HG03103 (cell line): ENCODE measurements at regions not wholly inside any gene's neighbourhood (a gene's known extent, or its start where the extent isn't known, plus 50 kb on each side); places are given as distances from the start of the nearest gene placed in this dataset.

Experiments
- ATAC-seq: cut with Tn5 transposase; IDR thresholded peaks from one replicate; pipeline ENCODE4 v1.9.1; 2021; ENCODE audit warnings: low read depth; ENCODE audit not compliant: unreplicated experiment

- no peak for ATAC-seq
Measured at GRCh38 chr2:41856946-41857345, 190.9 kb upstream of the PKDCC start.

DNA sequence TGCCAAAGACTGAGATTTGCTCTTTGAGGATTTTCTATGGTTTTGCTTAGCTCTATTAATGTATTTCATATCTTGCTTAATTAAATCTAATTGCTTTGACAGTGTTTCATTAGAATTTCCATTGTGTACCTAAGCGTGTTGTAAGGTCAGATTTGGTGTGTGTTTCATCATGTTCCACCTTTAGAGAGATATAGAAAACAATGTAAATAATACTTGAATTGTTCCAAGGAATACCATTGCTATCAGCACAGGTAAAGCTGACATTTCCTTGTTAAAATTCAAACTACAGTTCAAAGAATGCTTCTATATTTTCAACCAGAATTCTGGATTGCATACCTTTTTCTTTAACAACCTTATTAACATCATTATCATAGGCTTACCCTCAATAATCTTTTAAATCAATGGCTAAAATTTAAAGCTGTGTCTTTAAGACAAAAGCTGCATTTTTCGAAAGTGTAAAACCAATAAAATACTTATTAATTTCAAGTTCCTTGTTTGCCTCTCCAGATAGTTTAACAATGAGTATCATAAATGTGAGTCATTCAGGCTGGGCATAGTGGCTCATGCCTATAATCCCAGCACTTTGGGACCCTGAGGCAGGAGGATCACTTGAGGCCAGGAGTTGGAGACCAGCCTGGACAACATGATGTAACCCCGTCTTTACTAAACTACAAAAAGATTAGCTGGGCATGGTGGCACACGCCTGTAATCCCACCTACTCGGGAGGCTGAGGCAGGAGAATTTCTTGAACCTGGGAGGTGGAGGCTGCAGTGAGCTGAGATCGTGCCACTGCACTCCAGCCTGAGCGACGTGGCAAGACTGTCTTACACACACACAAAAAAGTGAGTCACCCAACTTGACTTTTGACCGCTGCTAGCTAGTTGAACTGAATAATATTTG, 188.0 kb upstream of the PKDCC start:
- ATAC-seq = no peak

DNA sequence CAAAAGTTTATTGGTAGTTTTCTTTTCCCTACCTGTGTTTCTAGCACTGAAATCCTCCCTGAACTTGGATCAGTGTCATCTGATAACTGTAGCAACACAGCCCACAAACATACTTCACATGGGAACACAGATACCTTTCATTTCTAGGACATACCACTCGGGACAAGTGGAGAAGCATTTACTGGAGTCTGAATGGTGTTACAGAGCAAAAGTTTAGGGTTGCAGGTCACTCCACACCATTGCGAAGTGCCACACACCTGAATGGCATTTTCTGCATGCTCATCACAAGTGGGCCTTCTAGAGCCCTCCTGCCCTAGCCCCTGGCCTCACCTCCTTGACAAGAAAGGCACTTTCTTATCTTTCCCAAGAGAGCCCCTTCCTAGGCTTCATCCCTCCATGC, 184.8 kb upstream of the PKDCC start:
- no peak for ATAC-seq

- ATAC-seq = no peak
Measured at GRCh38 chr2:41865263-41865662, 182.6 kb upstream of the PKDCC start.

DNA sequence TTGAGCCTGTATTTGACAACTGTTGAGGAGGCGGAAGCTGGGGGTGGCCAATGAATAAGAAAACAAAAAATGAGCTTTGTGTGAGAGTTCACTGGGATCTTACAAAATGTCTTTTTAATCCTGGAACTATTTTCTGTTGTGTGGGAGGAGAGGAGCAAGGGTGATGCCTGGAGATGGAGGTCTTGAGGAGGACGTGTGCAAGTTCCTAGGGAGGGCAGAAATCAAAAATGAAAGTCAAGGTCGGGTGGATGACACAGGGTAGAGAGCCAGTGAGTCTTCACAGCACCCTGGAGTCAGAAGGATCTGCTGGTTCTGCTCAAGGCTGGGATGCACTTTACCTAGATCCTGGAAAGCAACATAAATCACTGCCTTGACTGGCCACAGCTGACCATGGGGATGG, 180.3 kb upstream of the PKDCC start:
- no peak for ATAC-seq

- ATAC-seq = peak; percentile 69
Measured at GRCh38 chr2:41869542-41870264, 178.1 kb upstream of the PKDCC start.

DNA sequence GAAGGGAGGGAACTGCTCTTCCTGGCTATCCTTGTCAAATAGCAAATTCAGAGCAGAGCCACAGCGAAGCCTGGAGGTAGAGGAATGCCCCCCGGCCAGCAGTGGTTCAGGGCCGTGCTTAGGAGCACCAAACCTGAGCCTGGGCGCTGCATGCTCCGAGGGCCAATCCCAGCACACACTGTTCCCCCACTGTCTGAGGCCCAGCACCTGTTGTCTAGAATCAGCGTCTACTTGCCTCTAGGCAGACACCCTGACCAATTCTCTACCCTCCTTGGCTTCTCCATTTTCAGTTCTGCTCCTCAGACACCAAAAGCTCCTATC, 177.6 kb upstream of the PKDCC start:
- ATAC-seq = no peak

GRCh38 chr2:41871080-41871479, 176.7 kb upstream of the PKDCC start:
- ATAC-seq = no peak

DNA sequence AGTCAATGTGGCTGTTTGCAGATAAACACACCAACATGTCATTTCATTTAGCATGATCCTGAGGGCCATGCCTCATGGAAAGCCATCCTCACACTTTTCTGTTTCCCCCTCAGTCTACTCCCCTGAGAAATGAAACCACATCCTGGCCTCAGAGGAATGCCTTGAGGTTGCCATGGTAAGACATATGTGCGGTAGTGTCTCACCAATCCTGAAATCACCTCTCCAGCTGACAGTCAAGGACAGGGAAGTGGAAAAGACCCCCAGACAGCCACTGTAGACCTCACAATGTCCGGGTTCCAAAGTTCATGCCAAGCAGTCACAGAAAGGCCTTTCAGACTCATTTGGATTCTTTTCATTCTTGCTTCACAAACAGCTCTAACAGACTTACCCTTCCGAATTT, 175.2 kb upstream of the PKDCC start:
- ATAC-seq = no peak

DNA sequence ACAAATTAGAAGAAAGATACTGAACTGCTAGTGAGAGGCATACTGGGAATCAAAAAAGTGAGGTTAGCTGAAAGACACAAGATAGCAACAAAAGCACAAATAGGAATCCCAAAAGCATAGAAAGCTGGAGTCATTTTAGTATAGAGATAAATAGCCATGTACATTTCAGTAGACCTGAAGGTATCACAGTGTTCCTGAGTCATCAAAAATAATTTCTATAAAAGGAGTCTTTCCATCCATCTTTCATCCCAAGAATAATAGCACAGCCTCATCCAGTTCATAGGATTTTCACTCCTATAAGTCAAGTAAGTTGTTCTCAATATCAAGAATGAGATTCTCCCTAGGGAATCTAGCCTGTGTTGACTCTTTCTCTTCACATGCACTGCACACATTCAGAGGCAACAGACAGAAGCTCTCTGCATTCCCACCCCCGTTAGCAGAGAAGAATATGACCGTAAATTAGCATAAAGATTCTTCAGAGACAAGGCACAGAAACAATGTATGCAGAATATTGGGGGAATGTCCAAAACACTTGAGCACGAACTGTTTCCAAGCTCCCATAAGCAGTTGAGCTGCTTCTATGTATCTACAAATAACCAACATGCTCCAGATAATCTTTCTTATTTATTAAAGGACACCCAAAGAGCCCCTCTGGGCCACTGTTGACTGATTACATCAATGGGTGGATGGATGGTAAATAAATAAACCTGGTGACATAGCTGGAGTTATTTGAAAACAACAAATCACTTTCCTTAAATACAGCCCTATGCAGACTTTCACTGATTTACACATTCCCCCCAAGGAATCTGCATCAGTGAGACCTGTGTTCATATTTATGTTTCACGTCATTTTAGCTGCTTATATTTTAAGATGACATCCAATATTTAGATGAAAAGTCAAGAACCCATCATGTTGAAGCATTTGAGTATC, 174.5 kb upstream of the PKDCC start:
- no peak for ATAC-seq

GRCh38 chr2:41877114-41877678, 170.6 kb upstream of the PKDCC start:
- no peak for ATAC-seq

GRCh38 chr2:41878056-41878455, 169.8 kb upstream of the PKDCC start:
- ATAC-seq = no peak

GRCh38 chr2:41878716-41879234, 169.0 kb upstream of the PKDCC start:
- no peak for ATAC-seq

- ATAC-seq = no peak
Measured at GRCh38 chr2:41879235-41879916, 168.4 kb upstream of the PKDCC start.

DNA sequence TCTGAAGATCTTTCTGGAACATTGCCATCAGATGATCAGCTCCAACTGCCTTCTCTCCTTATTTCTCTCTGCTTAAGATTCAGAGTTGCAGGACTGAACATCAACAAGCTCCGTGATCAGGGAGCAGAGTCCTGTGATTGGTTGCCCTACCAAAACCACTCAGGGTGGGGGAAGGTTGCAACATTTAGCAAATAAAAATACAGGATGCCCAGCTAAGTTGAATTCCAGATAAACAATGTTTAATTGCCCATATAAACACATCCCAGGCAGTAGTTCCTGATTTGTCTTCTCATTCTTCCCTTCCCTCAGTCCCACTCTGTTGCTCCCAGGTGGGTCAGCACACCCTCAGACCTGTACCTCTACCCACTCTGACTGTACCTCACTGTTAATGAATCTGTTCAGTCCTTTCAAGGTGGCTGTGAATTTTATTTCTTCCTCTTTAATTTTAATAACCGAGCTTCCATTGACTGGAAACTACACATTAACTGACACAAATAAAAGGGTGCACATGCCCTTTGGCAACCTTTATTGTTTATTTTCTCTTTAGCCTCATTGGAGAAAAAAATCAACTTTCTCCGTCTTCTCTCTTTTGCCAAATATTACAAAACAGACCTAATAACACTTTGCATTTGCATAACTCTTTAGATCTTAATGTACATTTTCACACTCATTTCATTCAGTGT, 167.1 kb upstream of the PKDCC start:
- no peak for ATAC-seq

DNA sequence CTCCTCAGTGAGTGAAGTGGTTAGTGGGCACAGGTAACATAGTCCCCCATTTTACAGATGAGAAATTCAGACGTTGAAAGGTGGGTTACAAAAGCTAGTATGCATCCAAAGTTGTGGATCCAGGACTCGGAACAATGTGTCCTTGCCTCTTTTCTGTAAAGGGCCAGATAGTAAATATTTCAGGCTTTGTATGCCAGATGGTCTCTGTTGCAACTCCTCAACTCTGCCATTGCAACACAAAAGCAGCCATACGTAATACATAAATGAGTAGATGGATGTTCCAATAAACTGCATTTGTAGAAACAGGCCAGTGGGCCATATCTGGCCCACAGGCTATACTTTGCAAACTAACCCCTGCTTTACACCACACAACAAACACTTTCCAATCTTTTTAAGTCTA, 166.6 kb upstream of the PKDCC start:
- ATAC-seq = no peak

DNA sequence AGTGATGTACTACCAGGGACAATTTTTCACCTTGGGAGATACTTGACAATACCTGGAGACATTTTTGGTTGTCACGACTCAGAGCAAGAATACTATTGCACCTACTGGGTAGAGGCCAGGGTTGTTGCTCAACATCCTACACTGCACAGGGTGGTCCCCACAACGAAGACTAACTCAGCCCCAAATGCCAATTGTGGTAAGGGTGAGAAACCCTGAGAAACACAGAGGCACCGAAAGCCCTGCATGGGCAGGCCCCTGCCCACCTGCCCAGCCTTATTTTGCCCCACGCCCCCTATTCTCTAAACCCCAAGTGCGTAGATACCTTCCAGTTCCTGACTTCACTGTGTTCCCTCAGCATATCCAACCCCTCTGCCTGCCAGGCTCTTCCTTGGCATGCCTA, 163.1 kb upstream of the PKDCC start:
- ATAC-seq = no peak

- no peak for ATAC-seq
Measured at GRCh38 chr2:41886145-41886664, 161.6 kb upstream of the PKDCC start.

GRCh38 chr2:41886757-41887156, 161.1 kb upstream of the PKDCC start:
- ATAC-seq = no peak
